ENCODE measurements at regions not wholly inside any gene's neighbourhood (a gene's known extent, or its start where the extent isn't known, plus 50 kb on each side); places are given as distances from the start of the nearest gene placed in this dataset.
"Not testable (repeated sequence)": the region's sequence is repeated elsewhere in the genome, so short reads cannot be mapped to it uniquely, and the experiment has no call there.

- TF ChIP-seq FOXK2 (IDR thresholded peaks at IDR 0.05) (no peak), NFRKB (IDR thresholded peaks at IDR 0.05) (no peak), L3MBTL2 (conservative IDR thresholded peaks at IDR 0.05) (no peak)
- ChIA-PET CTCF (no interaction called here), POLR2A (no interaction called here)
- no peak for DNase-seq (ENCODE audit: extremely low spot score)
Measured at GRCh38 chr2:242011991-242012764, 142.6 kb downstream of the RTP5 start.

GRCh38 chr2:242012956-242013764 lies 143.6 kb downstream of the RTP5 start:
- no peak for DNase-seq (ENCODE audit: extremely low spot score)
- CTCF ChIA-PET: no interaction called here
- no peak for TF ChIP-seq FOXK2 (IDR thresholded peaks at IDR 0.05)
- no peak for TF ChIP-seq LEF1 (IDR thresholded peaks at IDR 0.05; ENCODE audit: borderline replicate concordance)
- TF ChIP-seq FOXA1 (IDR thresholded peaks at IDR 0.05): no peak
- TF ChIP-seq TARDBP (IDR thresholded peaks at IDR 0.05): no peak
- POLR2A ChIA-PET: no interaction called here

- TF ChIP-seq SUZ12 (IDR thresholded peaks at IDR 0.05): no peak
- TF ChIP-seq CTBP1 (IDR thresholded peaks at IDR 0.05; ENCODE audit: borderline replicate concordance): no peak
- no peak for TF ChIP-seq BHLHE40 (IDR thresholded peaks at IDR 0.05; ENCODE audit: borderline replicate concordance)
- no peak for TF ChIP-seq TARDBP (IDR thresholded peaks at IDR 0.05)
- no peak for TF ChIP-seq HDGF (IDR thresholded peaks at IDR 0.05; ENCODE audit: borderline replicate concordance)
- TF ChIP-seq ELF4 (IDR thresholded peaks at IDR 0.05): no peak
- no peak for TF ChIP-seq FOXM1 (IDR thresholded peaks at IDR 0.05; ENCODE audit: borderline replicate concordance)
- no peak for TF ChIP-seq PKNOX1 (IDR thresholded peaks at IDR 0.05)
- no peak for TF ChIP-seq ARNT (IDR thresholded peaks at IDR 0.05)
- no peak for TF ChIP-seq NFRKB (IDR thresholded peaks at IDR 0.05)
- no peak for TF ChIP-seq FOXA1 (IDR thresholded peaks at IDR 0.05)
- no peak for TF ChIP-seq FOXK2 (IDR thresholded peaks at IDR 0.05)
- TF ChIP-seq SP1 (IDR thresholded peaks at IDR 0.05): no peak
- TF ChIP-seq LEF1 (IDR thresholded peaks at IDR 0.05; ENCODE audit: borderline replicate concordance): no peak
- TF ChIP-seq L3MBTL2 (conservative IDR thresholded peaks at IDR 0.05): no peak
- TF ChIP-seq ZNF384 (IDR thresholded peaks at IDR 0.05): no peak
- POLR2A ChIA-PET: no interaction called here
- no peak for DNase-seq (ENCODE audit: extremely low spot score)
- CTCF ChIA-PET: no interaction called here
Measured at GRCh38 chr2:242013771-242014170, 144.2 kb downstream of the RTP5 start.

- ChIA-PET CTCF (no interaction called here), POLR2A (no interaction called here)
- no peak for DNase-seq (ENCODE audit: extremely low spot score)
- no peak for TF ChIP-seq ARNT (IDR thresholded peaks at IDR 0.05)
- TF ChIP-seq FOXM1 (IDR thresholded peaks at IDR 0.05; ENCODE audit: borderline replicate concordance): no peak
- no peak for TF ChIP-seq ZNF384 (IDR thresholded peaks at IDR 0.05)
- TF ChIP-seq LEF1 (IDR thresholded peaks at IDR 0.05; ENCODE audit: borderline replicate concordance): no peak
- TF ChIP-seq FOXK2 (IDR thresholded peaks at IDR 0.05): no peak
- TF ChIP-seq CTBP1 (IDR thresholded peaks at IDR 0.05; ENCODE audit: borderline replicate concordance): no peak
- TF ChIP-seq HDGF (IDR thresholded peaks at IDR 0.05; ENCODE audit: borderline replicate concordance): no peak
- no peak for TF ChIP-seq PKNOX1 (IDR thresholded peaks at IDR 0.05)
- no peak for TF ChIP-seq SP1 (IDR thresholded peaks at IDR 0.05)
- TF ChIP-seq SUZ12 (IDR thresholded peaks at IDR 0.05): no peak
- no peak for TF ChIP-seq NFRKB (IDR thresholded peaks at IDR 0.05)
- TF ChIP-seq ELF4 (IDR thresholded peaks at IDR 0.05): no peak
Measured at GRCh38 chr2:242015108-242016065, 145.9 kb downstream of the RTP5 start.

- no peak for TF ChIP-seq BHLHE40 (IDR thresholded peaks at IDR 0.05; ENCODE audit: borderline replicate concordance)
- TF ChIP-seq L3MBTL2 (conservative IDR thresholded peaks at IDR 0.05): no peak
- no peak for TF ChIP-seq TARDBP (IDR thresholded peaks at IDR 0.05)
- TF ChIP-seq HDGF (IDR thresholded peaks at IDR 0.05; ENCODE audit: borderline replicate concordance): no peak
- no peak for TF ChIP-seq PKNOX1 (IDR thresholded peaks at IDR 0.05)
- no peak for TF ChIP-seq ZNF384 (IDR thresholded peaks at IDR 0.05)
- no peak for TF ChIP-seq CTBP1 (IDR thresholded peaks at IDR 0.05; ENCODE audit: borderline replicate concordance)
- no peak for TF ChIP-seq FOXA1 (IDR thresholded peaks at IDR 0.05)
- TF ChIP-seq SUZ12 (IDR thresholded peaks at IDR 0.05): no peak
- no peak for TF ChIP-seq ELF4 (IDR thresholded peaks at IDR 0.05)
- DNase-seq (ENCODE audit: extremely low spot score): no peak
- POLR2A ChIA-PET: no interaction called here
- CTCF ChIA-PET: interaction anchor here (1.0 kb wide), 1 partner anchor 14 kb away, joined by 3 read pairs; no protein-coding TSS in a partner anchor
Measured at GRCh38 chr2:242017086-242017485, 147.6 kb downstream of the RTP5 start.

GRCh38 chr2:242018416-242018815 lies 148.9 kb downstream of the RTP5 start:
- POLR2A ChIA-PET; DNase-seq (ENCODE audit: extremely low spot score): not testable (repeated sequence)

More at GRCh38 chr2:242018416-242018815, 148.9 kb downstream of the RTP5 start:
- CTCF ChIA-PET: not testable (repeated sequence)

All from HEK293T (cell line).